Aorta (tissue), 5 donors: ENCODE measurements at regions not wholly inside any gene's neighbourhood (a gene's known extent, or its start where the extent isn't known, plus 50 kb on each side); places are given as distances from the start of the nearest gene placed in this dataset.
A peak's percentile ranks its signal among the peaks of the same experiment; 100 is the strongest.
"Not testable (repeated sequence)": the region's sequence is repeated elsewhere in the genome, so short reads cannot be mapped to it uniquely, and the experiment has no call there.

Experiments used
- ATAC-seq: fragments of 200-7000 bp; cut with Tn5 transposase; one replicate; pipeline ENCODE4 v1.9.1; 2022; ENCODE audit warnings: moderate library complexity; ENCODE audit not compliant: low FRiP score
- DNase-seq, 2 donors: peaks; one replicate each; pipeline ENCODE4 v3.0.0-alpha.2; 2020
- H3K27ac ChIP-seq, 2 donors: one replicate each; pipeline ENCODE4 v1.5.1; 2013; ENCODE audit warnings: low read length in 2 of 2, mild to moderate bottlenecking in 2 of 2, moderate library complexity in 2 of 2, control low read depth in 1 of 2, inconsistent platforms in 1 of 2, low read depth in 1 of 2
- H3K27me3 ChIP-seq, 2 donors: one replicate each; pipeline ENCODE4 v1.6.1; 2013; ENCODE audit warnings: control low read depth in 1 of 2, low read length in 1 of 2, mild to moderate bottlenecking in 1 of 2, moderate library complexity in 1 of 2; ENCODE audit not compliant: insufficient read depth in 2 of 2, control insufficient read depth in 1 of 2
- H3K36me3 ChIP-seq, 2 donors: one replicate each; pipeline ENCODE4 v1.6.1; 2013; ENCODE audit warnings: control low read depth in 1 of 2, low read length in 1 of 2, mild to moderate bottlenecking in 1 of 2; ENCODE audit not compliant: insufficient read depth in 2 of 2, control insufficient read depth in 1 of 2
- H3K4me1 ChIP-seq, 2 donors: one replicate each; pipeline ENCODE4 v1.6.1; 2013; ENCODE audit warnings: low read length in 2 of 2, control low read depth in 1 of 2, mild to moderate bottlenecking in 1 of 2, moderate library complexity in 1 of 2; ENCODE audit not compliant: insufficient read depth in 2 of 2, control insufficient read depth in 1 of 2
- H3K4me3 ChIP-seq, 2 donors: one replicate each; pipeline ENCODE4 v1.5.1; 2013; ENCODE audit warnings: low read length in 2 of 2, control low read depth in 1 of 2, mild to moderate bottlenecking in 1 of 2
- H3K9me3 ChIP-seq: one replicate; pipeline ENCODE4 v1.6.1; 2013; ENCODE audit warnings: mild to moderate bottlenecking, low read length; ENCODE audit not compliant: control insufficient read depth
- WGBS, 2 donors: extraction: QIAGEN DNeasy Blood & Tissue Kit; methylation state at CpG; one replicate each; pipeline ENCODE4 v1.1.7; 2013; 5-methylcytosine and 5-hydroxymethylcytosine counted together
- intact Hi-C, 2 donors: fragments of 100-400 bp; cut with DNase I; formaldehyde crosslinking; loops; one replicate each; pipeline versions ENCODE4 v1.14.2 to v1.15.0; 2022
- donor health status: healthy with polysubstance abuse.
- donor health status: Bipolar disorder and iron deficiency.
- donor health status: DM: no; HTN: no; CAD: no.
- donor health status: DM: no; HTN: no; CAD: no.
- donor health status: DM: yes; HTN: yes; CAD: no.

DNA sequence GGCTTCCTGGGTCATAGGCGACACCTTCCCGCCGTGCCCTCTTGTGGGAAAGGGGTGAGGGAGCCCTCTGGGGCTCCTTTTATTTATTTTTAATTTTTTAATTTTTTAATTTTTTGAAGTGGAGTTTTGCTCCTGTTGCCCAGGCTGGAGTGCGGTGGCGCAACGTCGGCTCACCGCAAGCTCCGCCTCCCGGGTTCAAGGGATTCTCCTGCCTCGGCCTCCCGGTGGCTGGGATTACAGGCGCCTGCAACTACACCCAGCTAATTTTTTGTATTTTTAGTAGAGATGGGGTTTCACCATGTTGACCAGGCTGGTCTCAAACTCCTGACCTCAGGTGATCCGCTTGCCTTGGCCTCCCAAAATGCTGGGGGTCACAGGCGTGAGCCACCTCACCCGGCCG is 49.9 kb upstream of the ELFN1 start:
- H3K27ac ChIP-seq, H3K27me3 ChIP-seq, H3K4me3 ChIP-seq, H3K36me3 ChIP-seq, ATAC-seq, H3K9me3 ChIP-seq, H3K4me1 ChIP-seq, intact Hi-C loops: not testable (repeated sequence)
- 90 to 91% methylated on average over 17 of the region's 17 CpGs for WGBS, 2 donors
- peak in 1 of 2 donors; percentile 22 for DNase-seq

- Histone ChIP-seq H3K4me1 (no peaks in the 10 kb centered on the region), H3K27me3 (no peaks in the 10 kb centered on the region), H3K9me3 (no peaks in the 10 kb centered on the region), H3K36me3 (no peaks in the 10 kb centered on the region), H3K27ac (no peak overlapping the region), H3K4me3 (no peak overlapping the region)
- DNase-seq, result peak in 1 of 2 donors; percentile 70
- 88 to 89% methylated on average over 48 to 54 of the region's 54 CpGs for WGBS, 2 donors
- intact Hi-C loops, result no loop called here
- peak; percentile 36 for ATAC-seq
Measured at GRCh38 chr7:1619152-1620079, 49.6 kb upstream of the PSMG3 start.
